Type B pancreatic cell (in vitro differentiated cells): ENCODE measurements at regions not wholly inside any gene's neighbourhood (a gene's known extent, or its start where the extent isn't known, plus 50 kb on each side); places are given as distances from the start of the nearest gene placed in this dataset.

Experiments used
- DNase-seq: peaks from one replicate; pipeline ENCODE4 v3.0.0; 2021; ENCODE audit warnings: mixed read lengths; ENCODE audit not compliant: unreplicated experiment; ENCODE audit errors: extremely low spot score
- H3K27ac Mint-ChIP-seq: 2 replicates; pipeline ENCODE4 v1.8.0; 2021; ENCODE audit warnings: mild to moderate bottlenecking, mixed read lengths
- H3K27me3 Mint-ChIP-seq: 2 replicates; pipeline ENCODE4 v1.8.0; 2021; ENCODE audit warnings: mixed read lengths
- H3K36me3 Mint-ChIP-seq: 2 replicates; pipeline ENCODE4 v1.8.0; 2021; ENCODE audit warnings: mixed read lengths
- H3K4me1 Mint-ChIP-seq: one replicate; pipeline ENCODE4 v1.8.0; 2021; ENCODE audit warnings: mixed read lengths; ENCODE audit not compliant: unreplicated experiment
- H3K4me3 Mint-ChIP-seq: 2 replicates; pipeline ENCODE4 v1.8.0; 2021; ENCODE audit warnings: mild to moderate bottlenecking, mixed read lengths
- H3K9me3 Mint-ChIP-seq: 2 replicates; pipeline ENCODE4 v1.8.0; 2021; ENCODE audit warnings: mixed read lengths
- TF ChIP-seq, protein P1 (sequence below): fragments of 200-600 bp; sonication (generic); conservative IDR thresholded peaks from 2 replicates; pipeline ENCODE4 v1.5.0; 2021; ENCODE audit warnings: antibody characterized with exemption, mild to moderate bottlenecking

DNA sequence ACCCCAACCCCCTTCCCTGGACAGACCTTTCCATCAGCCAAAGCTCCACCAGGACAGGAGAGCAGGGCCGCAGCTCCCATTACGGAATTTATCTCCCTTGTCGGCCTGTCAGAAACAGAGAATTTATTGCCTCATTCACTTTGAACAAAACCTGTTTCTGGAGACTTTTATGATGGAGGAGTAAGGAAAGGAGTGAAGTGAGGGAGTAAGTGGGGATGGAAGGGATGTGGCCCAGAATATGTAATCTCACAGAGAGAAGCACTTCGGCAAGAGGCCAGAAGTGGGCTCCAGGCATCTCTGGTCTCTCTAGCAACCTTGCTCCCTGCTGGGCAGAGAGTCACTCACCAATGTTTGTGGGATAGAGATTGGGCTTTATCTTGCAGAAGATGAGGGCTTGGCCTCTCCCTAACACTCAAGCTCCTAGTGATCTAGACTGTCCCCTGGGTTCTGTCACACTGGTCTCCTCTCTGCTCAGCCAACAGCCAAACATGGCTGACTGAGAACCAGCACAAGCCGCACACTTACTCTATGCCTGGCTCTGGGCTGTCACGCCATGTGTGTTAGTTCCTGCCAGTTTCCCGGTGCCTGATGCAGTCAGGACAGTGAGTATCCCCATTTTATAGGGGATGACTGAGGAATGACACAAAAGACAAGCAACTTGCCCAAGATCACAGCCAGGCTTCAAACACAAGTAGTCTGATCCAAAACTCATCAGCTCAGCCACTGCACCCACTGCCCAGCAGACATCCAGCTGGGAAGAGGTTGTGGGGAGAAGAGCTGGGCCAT lies 149.4 kb upstream of the ZMIZ1 start:
- TF ChIP-seq, protein P1, sequence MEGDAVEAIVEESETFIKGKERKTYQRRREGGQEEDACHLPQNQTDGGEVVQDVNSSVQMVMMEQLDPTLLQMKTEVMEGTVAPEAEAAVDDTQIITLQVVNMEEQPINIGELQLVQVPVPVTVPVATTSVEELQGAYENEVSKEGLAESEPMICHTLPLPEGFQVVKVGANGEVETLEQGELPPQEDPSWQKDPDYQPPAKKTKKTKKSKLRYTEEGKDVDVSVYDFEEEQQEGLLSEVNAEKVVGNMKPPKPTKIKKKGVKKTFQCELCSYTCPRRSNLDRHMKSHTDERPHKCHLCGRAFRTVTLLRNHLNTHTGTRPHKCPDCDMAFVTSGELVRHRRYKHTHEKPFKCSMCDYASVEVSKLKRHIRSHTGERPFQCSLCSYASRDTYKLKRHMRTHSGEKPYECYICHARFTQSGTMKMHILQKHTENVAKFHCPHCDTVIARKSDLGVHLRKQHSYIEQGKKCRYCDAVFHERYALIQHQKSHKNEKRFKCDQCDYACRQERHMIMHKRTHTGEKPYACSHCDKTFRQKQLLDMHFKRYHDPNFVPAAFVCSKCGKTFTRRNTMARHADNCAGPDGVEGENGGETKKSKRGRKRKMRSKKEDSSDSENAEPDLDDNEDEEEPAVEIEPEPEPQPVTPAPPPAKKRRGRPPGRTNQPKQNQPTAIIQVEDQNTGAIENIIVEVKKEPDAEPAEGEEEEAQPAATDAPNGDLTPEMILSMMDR: no peak
- H3K27me3 Mint-ChIP-seq: peaks cover 20% of the 10 kb centered on the region
- H3K4me1 Mint-ChIP-seq: peaks cover 54% of the 10 kb centered on the region
- no peak for DNase-seq
- no peak overlapping the region for H3K27ac Mint-ChIP-seq
- no peaks in the 10 kb centered on the region for H3K9me3 Mint-ChIP-seq
- H3K4me3 Mint-ChIP-seq: no peak overlapping the region
- H3K36me3 Mint-ChIP-seq: no peaks in the 10 kb centered on the region

DNA sequence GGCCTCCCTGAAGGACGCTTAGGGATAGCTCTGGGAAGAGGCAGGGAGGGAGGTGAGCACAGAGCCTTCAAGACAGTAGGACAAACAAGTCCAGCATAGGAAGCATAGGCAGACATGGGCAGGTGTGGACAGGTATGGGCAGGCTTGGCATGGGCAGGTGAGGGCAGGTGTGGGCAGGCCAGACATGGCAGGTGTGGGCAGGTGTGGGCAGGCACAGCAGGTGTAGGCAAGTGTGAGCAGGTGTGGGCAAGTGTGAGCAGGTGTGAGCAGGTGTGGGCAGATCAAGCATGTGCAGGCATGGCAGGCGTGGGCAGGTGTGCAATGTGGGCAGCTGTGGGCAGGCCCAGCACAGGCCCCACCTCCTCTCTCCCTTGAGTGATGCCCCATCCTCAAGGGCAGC lies 148.8 kb upstream of the ZMIZ1 start:
- Mint-ChIP-seq H3K27ac (no peak overlapping the region), H3K4me3 (no peak overlapping the region), H3K27me3 (peaks cover 20% of the 10 kb centered on the region), H3K36me3 (no peaks in the 10 kb centered on the region), H3K4me1 (peaks cover 52% of the 10 kb centered on the region), H3K9me3 (no peaks in the 10 kb centered on the region)
- no peak for DNase-seq
- TF ChIP-seq, protein P1: no peak

DNA sequence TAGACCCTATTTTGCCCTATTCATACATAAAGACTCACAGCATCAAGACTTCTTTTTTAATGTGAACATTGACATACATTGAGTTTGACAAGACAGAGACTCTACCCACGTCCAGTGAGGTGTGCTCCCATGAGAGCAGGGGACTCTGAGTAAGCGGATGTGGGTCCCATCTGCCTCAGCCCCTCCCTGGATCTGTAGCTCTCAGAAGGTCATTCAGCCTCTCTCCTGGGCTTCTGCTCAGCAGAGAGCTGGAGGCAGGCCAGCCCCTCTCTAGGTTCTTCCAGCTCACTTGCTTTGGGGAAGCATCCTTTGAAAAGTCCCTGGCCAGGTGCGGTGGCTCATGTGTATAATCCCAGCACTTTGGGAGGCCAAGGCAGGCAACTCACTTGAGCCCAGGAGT lies 146.9 kb upstream of the ZMIZ1 start:
- peaks cover 52% of the 10 kb centered on the region for H3K4me1 Mint-ChIP-seq

DNA sequence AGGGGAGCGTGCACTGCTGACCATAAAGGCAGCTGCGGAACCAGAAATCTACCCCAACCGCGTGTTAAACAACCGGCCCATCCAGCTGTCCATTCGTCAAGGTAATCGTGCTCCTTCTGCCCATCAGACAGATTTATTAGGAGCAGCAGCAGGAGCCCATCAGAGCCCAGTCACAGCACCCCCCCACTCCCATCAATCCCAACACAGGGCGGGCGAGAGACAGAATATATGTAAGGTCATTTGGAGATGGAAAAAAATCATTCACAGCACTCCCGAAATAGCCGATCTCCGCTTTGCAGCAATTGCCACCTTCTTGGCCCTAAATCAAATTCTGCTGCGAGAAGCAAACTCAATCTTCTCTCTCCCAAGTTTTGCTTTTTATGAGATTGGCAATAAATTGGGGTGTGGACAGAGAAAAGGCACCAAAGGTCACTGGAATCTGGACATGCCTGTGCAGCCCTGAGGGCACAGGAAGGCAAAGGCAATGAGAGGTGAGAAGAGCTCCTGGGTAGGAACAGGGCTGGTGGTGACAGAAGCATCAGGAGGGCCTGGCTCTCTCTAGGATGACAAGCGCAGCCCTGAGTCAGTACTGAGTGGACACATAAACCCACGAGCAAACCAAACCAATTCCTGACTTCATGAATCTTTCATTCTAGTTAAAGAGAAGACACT lies 145.0 kb upstream of the ZMIZ1 start:
- H3K36me3 Mint-ChIP-seq: no peaks in the 10 kb centered on the region
- H3K4me1 Mint-ChIP-seq: peaks cover 42% of the 10 kb centered on the region
- peak overlapping the region; percentile 70 for H3K27ac Mint-ChIP-seq
- no peak for DNase-seq
- H3K4me3 Mint-ChIP-seq: peak overlapping the region; percentile 46
- no peaks in the 10 kb centered on the region for H3K9me3 Mint-ChIP-seq
- H3K27me3 Mint-ChIP-seq: peaks cover 20% of the 10 kb centered on the region
- TF ChIP-seq, protein P1: no peak

More for the DNA sequence above, 146.9 kb upstream of the ZMIZ1 start:
- peaks cover 22% of the 10 kb centered on the region for H3K27me3 Mint-ChIP-seq
- no peaks in the 10 kb centered on the region for H3K9me3 Mint-ChIP-seq
- H3K36me3 Mint-ChIP-seq: no peaks in the 10 kb centered on the region
- TF ChIP-seq, protein P1: no peak
- DNase-seq: no peak
- no peak overlapping the region for H3K27ac Mint-ChIP-seq
- H3K4me3 Mint-ChIP-seq: no peak overlapping the region

DNA sequence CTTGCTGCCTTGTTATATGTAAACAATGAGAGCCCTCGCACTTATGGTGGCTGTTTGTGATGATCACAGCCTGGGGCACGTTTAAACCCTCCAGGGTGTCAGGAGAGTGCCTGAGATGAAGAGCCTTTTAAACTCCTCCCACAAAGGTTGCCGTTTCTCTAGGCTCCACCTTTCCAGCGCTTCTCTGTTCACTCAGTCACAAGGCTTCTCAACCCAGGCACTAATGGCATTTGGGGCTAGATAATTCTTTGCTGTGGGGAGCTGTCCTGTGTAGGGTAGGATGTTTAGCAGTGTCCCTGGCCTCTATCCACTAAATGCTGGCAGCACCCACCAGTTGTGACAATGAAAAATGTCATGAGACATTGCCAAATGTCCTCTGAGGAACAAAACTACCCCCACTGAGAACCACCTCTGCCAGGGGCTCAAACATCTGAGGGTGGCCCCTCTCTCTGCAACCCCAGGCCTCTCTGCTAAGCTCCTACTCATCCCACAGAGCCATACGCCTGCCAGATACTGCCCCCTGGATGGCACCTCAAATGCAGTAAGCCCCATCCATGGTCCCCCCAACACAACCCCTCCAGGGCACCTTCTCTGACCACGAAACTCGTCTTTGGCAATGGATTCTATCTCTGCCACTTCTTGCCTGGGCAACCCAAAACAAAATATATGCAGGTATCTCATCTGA lies 144.3 kb upstream of the ZMIZ1 start:
- H3K27ac Mint-ChIP-seq: peak overlapping the region; percentile 70
- peaks cover 35% of the 10 kb centered on the region for H3K4me1 Mint-ChIP-seq
- no peak for DNase-seq
- no peaks in the 10 kb centered on the region for H3K36me3 Mint-ChIP-seq
- H3K9me3 Mint-ChIP-seq: no peaks in the 10 kb centered on the region
- TF ChIP-seq, protein P1: no peak
- peaks cover 19% of the 10 kb centered on the region for H3K27me3 Mint-ChIP-seq
- H3K4me3 Mint-ChIP-seq: peak overlapping the region; percentile 46
